HCEC 1CT (cell line): ENCODE measurements at regions not wholly inside any gene's neighbourhood (a gene's known extent, or its start where the extent isn't known, plus 50 kb on each side); places are given as distances from the start of the nearest gene placed in this dataset.
"Not testable (repeated sequence)": the region's sequence is repeated elsewhere in the genome, so short reads cannot be mapped to it uniquely, and the experiment has no call there.

Experiments used
- DNase-seq: peaks from one replicate; pipeline ENCODE4 v3.0.0-alpha.2; 2017

GRCh38 chr16:88188171-88188895, 194.4 kb upstream of the ZNF469 start:
- not testable (repeated sequence) for DNase-seq

GRCh38 chr16:88190592-88191095, 192.1 kb upstream of the ZNF469 start:
- DNase-seq = not testable (repeated sequence)

GRCh38 chr16:88191168-88191567, 191.6 kb upstream of the ZNF469 start:
- not testable (repeated sequence) for DNase-seq

- no peak for DNase-seq
Observed at GRCh38 chr16:88192601-88193000, 190.2 kb upstream of the ZNF469 start.

GRCh38 chr16:88193706-88194396, 188.9 kb upstream of the ZNF469 start:
- DNase-seq = peak; percentile 40

- DNase-seq = no peak
Observed at GRCh38 chr16:88194397-88195268, 188.1 kb upstream of the ZNF469 start.

- DNase-seq = no peak
Observed at GRCh38 chr16:88195269-88195705, 187.5 kb upstream of the ZNF469 start.

GRCh38 chr16:88195911-88196465, 186.8 kb upstream of the ZNF469 start:
- no peak for DNase-seq

- DNase-seq = no peak
Observed at GRCh38 chr16:88196471-88197400, 186.0 kb upstream of the ZNF469 start.

- no peak for DNase-seq
Observed at GRCh38 chr16:88197481-88198456, 185.0 kb upstream of the ZNF469 start.

- not testable (repeated sequence) for DNase-seq
Observed at GRCh38 chr16:88198457-88199295, 184.1 kb upstream of the ZNF469 start.

- not testable (repeated sequence) for DNase-seq
Observed at GRCh38 chr16:88199296-88200153, 183.2 kb upstream of the ZNF469 start.

GRCh38 chr16:88200154-88200895, 182.4 kb upstream of the ZNF469 start:
- DNase-seq = not testable (repeated sequence)

GRCh38 chr16:88200896-88201185, 181.9 kb upstream of the ZNF469 start:
- DNase-seq = no peak

GRCh38 chr16:88201611-88202010, 181.1 kb upstream of the ZNF469 start:
- DNase-seq = not testable (repeated sequence)

- DNase-seq = no peak
Observed at GRCh38 chr16:88202207-88202745, 180.5 kb upstream of the ZNF469 start.

GRCh38 chr16:88202856-88203681, 179.7 kb upstream of the ZNF469 start:
- DNase-seq = not testable (repeated sequence)
